BE2C (cell line): ENCODE measurements at regions not wholly inside any gene's neighbourhood (a gene's known extent, or its start where the extent isn't known, plus 50 kb on each side); places are given as distances from the start of the nearest gene placed in this dataset.

Experiments used
- DNase-seq: peaks from one replicate; pipeline ENCODE4 v3.0.0-alpha.2; 2020
- H3K27me3 ChIP-seq: fragments of 250-450 bp; sonication (Bioruptor Pico); 2 replicates; pipeline ENCODE4 v1.5.1; 2020; ENCODE audit warnings: mild to moderate bottlenecking
- H3K36me3 ChIP-seq: fragments of 250-450 bp; sonication (Bioruptor Pico); 2 replicates; pipeline ENCODE4 v1.5.1; 2020; ENCODE audit warnings: mild to moderate bottlenecking
- H3K4me1 ChIP-seq: fragments of 250-450 bp; sonication (Bioruptor Pico); 2 replicates; pipeline ENCODE4 v1.5.1; 2020
- H3K4me3 ChIP-seq: 2 replicates; pipeline ENCODE4 v1.5.1; 2011; ENCODE audit warnings: low read depth, low read length
- H3K9me3 ChIP-seq: fragments of 250-450 bp; sonication (Bioruptor Pico); 2 replicates; pipeline ENCODE4 v1.5.1; 2020
- TF ChIP-seq, protein P1 (sequence below): IDR thresholded peaks from 2 replicates; pipeline ENCODE4 v1.5.1; 2012; ENCODE audit warnings: mild to moderate bottlenecking, low read depth, low read length

DNA sequence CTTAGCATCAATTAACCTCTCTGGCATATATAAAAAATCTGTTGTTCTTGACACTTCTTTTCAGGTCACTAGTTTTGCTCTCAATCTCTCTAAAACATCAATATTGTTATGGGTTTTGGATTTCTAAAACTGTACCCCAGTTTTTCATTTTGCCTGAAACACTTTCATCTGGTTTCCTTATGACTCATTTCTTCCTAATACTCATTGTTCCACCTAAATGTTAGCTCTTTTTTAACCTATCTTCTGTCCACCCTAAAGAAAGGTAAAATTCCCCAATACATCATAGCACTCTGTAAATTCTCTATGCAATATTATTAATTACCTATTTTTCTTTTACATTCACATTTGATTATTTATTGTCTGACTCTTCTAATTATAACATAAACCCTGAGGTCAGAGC, 575.5 kb upstream of the NDST4 start:
- H3K9me3 ChIP-seq: no peaks in the 10 kb centered on the region
- TF ChIP-seq, protein P1, sequence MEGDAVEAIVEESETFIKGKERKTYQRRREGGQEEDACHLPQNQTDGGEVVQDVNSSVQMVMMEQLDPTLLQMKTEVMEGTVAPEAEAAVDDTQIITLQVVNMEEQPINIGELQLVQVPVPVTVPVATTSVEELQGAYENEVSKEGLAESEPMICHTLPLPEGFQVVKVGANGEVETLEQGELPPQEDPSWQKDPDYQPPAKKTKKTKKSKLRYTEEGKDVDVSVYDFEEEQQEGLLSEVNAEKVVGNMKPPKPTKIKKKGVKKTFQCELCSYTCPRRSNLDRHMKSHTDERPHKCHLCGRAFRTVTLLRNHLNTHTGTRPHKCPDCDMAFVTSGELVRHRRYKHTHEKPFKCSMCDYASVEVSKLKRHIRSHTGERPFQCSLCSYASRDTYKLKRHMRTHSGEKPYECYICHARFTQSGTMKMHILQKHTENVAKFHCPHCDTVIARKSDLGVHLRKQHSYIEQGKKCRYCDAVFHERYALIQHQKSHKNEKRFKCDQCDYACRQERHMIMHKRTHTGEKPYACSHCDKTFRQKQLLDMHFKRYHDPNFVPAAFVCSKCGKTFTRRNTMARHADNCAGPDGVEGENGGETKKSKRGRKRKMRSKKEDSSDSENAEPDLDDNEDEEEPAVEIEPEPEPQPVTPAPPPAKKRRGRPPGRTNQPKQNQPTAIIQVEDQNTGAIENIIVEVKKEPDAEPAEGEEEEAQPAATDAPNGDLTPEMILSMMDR: no peak
- H3K4me1 ChIP-seq: no peaks in the 10 kb centered on the region
- no peaks in the 10 kb centered on the region for H3K36me3 ChIP-seq
- H3K4me3 ChIP-seq: no peak overlapping the region
- DNase-seq: no peak
- H3K27me3 ChIP-seq: no peaks in the 10 kb centered on the region

DNA sequence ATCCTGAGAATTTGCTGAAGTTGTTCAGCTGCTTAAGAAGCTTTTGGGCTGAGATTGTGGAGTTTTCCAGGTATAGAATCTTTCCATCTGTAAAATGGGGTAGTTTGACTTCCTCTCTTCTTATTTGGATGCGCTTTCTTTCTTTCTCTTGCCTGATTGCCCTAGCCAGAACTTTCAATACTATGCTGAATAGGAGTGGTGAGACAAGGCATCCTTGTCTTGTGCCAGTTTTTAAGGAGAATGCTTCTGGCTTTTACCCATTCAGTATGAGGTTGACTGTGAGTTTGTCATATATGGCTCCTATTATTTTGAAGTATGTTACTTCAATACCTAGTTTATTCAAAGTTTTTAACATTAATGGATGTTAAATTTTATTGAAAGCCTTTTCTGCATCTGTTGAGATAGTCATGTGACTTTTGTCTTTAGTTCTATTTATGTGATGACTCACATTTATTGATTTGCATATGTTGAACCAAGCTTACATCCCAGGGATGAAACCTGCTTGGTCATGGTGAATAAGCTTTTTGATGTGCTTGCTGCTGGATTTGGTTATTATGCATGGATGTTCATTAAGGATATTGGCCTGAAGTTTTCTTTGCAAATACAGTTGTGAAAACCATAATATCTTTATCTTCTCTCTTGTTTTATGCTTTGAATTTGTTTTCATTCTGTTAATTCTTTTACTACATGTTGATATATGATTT, 573.8 kb upstream of the NDST4 start:
- no peaks in the 10 kb centered on the region for H3K36me3 ChIP-seq
- H3K4me1 ChIP-seq: no peaks in the 10 kb centered on the region
- H3K27me3 ChIP-seq: no peaks in the 10 kb centered on the region
- H3K4me3 ChIP-seq: no peak overlapping the region
- no peak for DNase-seq
- TF ChIP-seq, protein P1: no peak
- no peaks in the 10 kb centered on the region for H3K9me3 ChIP-seq

DNA sequence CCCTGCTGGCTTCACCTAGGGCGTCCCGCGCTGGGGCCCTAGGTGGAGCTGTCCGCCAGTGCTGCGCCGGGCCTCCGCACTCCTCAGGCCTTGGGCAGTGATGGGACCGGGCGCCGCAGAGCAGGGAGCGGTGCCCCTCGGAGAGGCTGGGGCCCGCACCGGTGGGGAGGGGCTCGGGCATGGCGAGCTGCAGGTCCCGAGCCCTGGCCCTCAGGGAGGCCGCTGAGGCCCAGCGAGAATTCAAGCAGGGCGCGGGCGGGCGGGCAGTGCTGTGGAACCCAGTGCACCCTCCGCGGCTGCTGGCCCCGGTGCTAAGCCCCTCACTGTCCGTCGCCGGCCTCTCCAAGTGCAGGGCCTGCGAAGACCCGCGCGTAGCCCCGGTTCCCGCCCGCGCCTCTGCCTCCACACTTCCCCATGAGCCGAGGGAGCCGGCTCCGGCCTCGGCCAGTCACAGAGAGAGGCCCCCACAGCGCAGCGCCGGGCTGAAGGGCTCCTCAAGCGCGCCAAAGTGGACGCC, 565.1 kb upstream of the NDST4 start:
- H3K36me3 ChIP-seq: no peaks in the 10 kb centered on the region
- H3K4me3 ChIP-seq: no peak overlapping the region
- no peaks in the 10 kb centered on the region for H3K4me1 ChIP-seq
- no peaks in the 10 kb centered on the region for H3K27me3 ChIP-seq
- TF ChIP-seq, protein P1: no peak
- peak; percentile 7 for DNase-seq
- no peaks in the 10 kb centered on the region for H3K9me3 ChIP-seq

DNA sequence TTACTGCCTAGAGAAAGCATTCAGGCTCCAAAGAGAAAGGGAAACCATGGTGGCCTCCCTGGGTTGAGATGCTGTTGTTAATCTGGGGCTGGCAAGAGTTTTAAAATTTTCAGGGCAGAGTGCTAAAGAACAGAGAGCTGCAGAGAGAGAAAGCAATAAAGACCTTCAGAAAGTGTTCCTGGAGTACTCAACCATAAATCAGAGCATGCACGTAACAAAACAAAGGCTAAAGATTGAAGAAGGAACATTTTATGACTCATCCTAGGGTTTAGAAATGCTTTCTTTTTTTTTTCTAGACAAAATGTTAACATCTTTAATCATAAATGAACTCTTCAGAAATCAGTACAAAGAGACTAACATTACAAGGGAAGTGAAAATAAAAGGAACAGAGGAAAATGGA, 562.3 kb upstream of the NDST4 start:
- DNase-seq: no peak
- Histone ChIP-seq H3K27me3 (no peaks in the 10 kb centered on the region), H3K36me3 (no peaks in the 10 kb centered on the region), H3K4me3 (no peak overlapping the region), H3K4me1 (no peaks in the 10 kb centered on the region), H3K9me3 (no peaks in the 10 kb centered on the region)
- TF ChIP-seq, protein P1: no peak

DNA sequence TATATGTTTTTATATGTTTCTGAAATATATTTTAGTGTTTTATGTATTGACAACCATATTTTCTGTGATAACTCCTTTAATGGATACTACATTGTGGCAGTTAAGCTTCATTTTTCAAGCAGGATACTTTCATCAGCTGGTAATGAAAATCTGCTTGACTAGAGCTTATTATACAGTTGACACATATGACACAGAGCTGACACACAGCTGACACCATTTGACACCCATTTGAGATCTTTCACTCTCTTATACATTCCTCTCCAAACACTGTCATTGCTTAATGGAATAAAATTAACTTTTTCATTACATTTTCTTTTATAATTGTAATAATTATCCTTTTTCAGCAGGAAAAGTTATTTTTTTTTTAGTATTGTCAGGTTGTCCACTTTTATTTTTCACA, 561.1 kb upstream of the NDST4 start:
- TF ChIP-seq, protein P1: no peak
- H3K4me1 ChIP-seq: no peaks in the 10 kb centered on the region
- no peak for DNase-seq

DNA sequence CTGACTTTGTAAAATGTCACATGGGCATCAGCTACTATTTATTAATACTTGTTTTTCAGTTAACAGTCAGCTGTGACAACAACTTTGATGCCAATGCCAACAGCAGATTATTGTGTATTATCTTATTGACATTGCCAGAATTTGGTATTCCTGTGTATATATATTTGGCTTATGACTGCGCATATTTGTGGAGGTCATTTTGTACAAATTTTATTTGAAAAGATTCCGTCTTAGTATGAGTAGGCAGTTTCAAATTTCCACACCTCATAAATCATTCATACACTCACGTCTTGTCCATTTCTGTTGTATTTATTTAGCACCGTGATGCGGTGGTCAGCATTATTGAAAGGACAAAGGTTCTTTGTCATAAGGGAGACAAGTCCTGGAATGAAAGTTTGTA, 558.2 kb upstream of the NDST4 start:
- H3K4me3 ChIP-seq: no peak overlapping the region
- H3K36me3 ChIP-seq: no peaks in the 10 kb centered on the region
- H3K4me1 ChIP-seq: no peaks in the 10 kb centered on the region
- TF ChIP-seq, protein P1: no peak
- H3K27me3 ChIP-seq: no peaks in the 10 kb centered on the region
- no peak for DNase-seq
- H3K9me3 ChIP-seq: no peaks in the 10 kb centered on the region

More for the DNA sequence above, 561.1 kb upstream of the NDST4 start:
- Histone ChIP-seq H3K27me3 (no peaks in the 10 kb centered on the region), H3K36me3 (no peaks in the 10 kb centered on the region), H3K9me3 (no peaks in the 10 kb centered on the region), H3K4me3 (no peak overlapping the region)
